Thyroid gland (tissue), 4 donors: ENCODE measurements at regions not wholly inside any gene's neighbourhood (a gene's known extent, or its start where the extent isn't known, plus 50 kb on each side); places are given as distances from the start of the nearest gene placed in this dataset.

Experiments
- POLR2A ChIP-seq, 2 donors: fragments of 450-650 bp; IDR thresholded peaks; one replicate each; pipeline ENCODE4 v1.6.1; 2017; ENCODE audit warnings: antibody characterized with exemption in 2 of 2, mild to moderate bottlenecking in 2 of 2, moderate library complexity in 1 of 2
- TF ChIP-seq, protein P1 (sequence below), 6 experiments: fragments of 200-600 bp in 3 of 6; fragments of 450-650 bp in 3 of 6; sonication (generic) in 3 of 6; IDR thresholded peaks; one replicate each; pipeline ENCODE4 v1.5.1; 2016 to 2019; ENCODE audit warnings: antibody characterized with exemption in 6 of 6, mild to moderate bottlenecking in 2 of 6, inconsistent platforms in 1 of 6, moderate library complexity in 1 of 6

DNA sequence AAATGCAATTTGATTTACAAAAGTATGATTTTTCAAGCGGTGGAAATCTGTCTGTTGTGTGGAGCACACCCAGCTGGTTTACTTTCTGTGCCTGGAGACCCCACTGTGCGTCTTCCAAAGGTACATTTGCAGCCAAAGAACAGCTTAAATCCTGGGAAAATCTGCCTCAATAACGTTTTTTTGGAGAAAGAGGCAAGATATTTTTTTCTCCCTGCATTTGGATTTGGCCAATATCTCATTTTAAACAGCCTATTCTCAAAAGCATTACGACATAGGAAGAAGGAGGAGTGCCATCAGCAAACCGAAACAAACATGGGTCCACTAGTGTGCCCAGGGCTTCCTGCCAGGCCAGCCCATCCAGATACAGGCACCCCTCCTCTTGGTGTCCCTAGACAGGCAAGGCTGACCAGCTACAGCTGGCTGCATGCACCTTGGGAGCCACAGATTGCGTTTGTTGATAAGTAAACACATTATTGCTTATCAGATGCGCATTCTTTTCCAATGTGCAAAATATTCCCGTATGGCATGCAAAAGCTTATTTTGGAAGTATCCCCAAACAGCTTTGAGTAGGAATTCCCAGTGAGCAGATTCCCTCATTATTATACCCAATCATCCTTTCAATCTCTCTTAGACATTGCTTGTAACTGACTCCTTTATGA is 184.5 kb upstream of the MARCKS start:
- TF ChIP-seq, protein P1, sequence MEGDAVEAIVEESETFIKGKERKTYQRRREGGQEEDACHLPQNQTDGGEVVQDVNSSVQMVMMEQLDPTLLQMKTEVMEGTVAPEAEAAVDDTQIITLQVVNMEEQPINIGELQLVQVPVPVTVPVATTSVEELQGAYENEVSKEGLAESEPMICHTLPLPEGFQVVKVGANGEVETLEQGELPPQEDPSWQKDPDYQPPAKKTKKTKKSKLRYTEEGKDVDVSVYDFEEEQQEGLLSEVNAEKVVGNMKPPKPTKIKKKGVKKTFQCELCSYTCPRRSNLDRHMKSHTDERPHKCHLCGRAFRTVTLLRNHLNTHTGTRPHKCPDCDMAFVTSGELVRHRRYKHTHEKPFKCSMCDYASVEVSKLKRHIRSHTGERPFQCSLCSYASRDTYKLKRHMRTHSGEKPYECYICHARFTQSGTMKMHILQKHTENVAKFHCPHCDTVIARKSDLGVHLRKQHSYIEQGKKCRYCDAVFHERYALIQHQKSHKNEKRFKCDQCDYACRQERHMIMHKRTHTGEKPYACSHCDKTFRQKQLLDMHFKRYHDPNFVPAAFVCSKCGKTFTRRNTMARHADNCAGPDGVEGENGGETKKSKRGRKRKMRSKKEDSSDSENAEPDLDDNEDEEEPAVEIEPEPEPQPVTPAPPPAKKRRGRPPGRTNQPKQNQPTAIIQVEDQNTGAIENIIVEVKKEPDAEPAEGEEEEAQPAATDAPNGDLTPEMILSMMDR (IDR thresholded peaks at IDR 0.05), result no peak
- no peak for TF ChIP-seq POLR2A (IDR thresholded peaks at IDR 0.05)
